Activated CD4-positive, alpha-beta T cell treated with anti-CD3 and anti-CD28 coated beads for 36 hours (primary cell): ENCODE measurements at regions not wholly inside any gene's neighbourhood (a gene's known extent, or its start where the extent isn't known, plus 50 kb on each side); places are given as distances from the start of the nearest gene placed in this dataset.

Source experiments
- ATAC-seq: fragments of 200-7000 bp; cut with Tn5 transposase; one replicate; pipeline ENCODE4 v1.10.0; 2021; ENCODE audit warnings: mild to moderate bottlenecking, moderate library complexity
- CTCF ChIA-PET: fragments of 350-600 bp; sonication (Branson Sonifier 250); formaldehyde crosslinking; loops from one replicate; lab custom pipeline; 2021; ENCODE audit warnings: antibody characterized with exemption; lab: Charles Lee
- POLR2A ChIA-PET: fragments of 350-600 bp; sonication (Branson Sonifier 250); formaldehyde crosslinking; loops from one replicate; lab custom pipeline; 2021; ENCODE audit warnings: antibody characterized with exemption, inconsistent platforms; lab: Charles Lee
- DNase-seq: peaks from one replicate; pipeline ENCODE4 v3.0.0-alpha.2; 2020
- H3K27ac Mint-ChIP-seq: one replicate; pipeline ENCODE4 v1.8.0; 2021; ENCODE audit warnings: mixed read lengths
- H3K27me3 Mint-ChIP-seq: one replicate; pipeline ENCODE4 v1.8.0; 2021; ENCODE audit warnings: mixed read lengths
- H3K36me3 Mint-ChIP-seq: one replicate; pipeline ENCODE4 v1.8.0; 2021; ENCODE audit warnings: low read depth, mixed read lengths
- H3K4me1 Mint-ChIP-seq: one replicate; pipeline ENCODE4 v1.8.0; 2021; ENCODE audit warnings: mixed read lengths
- H3K4me3 Mint-ChIP-seq: one replicate; pipeline ENCODE4 v1.8.0; 2021; ENCODE audit warnings: mild to moderate bottlenecking, moderate library complexity, mixed read lengths
- H3K9me3 Mint-ChIP-seq: one replicate; pipeline ENCODE4 v1.8.0; 2021; ENCODE audit warnings: low read depth, mixed read lengths
- intact Hi-C, 2 experiments: fragments of 100-400 bp; cut with DNase I in 1 of 2; cut with micrococcal nuclease in 1 of 2; formaldehyde crosslinking; loops; one replicate each; pipeline versions ENCODE4 v1.14.2 to v1.15.1; 2022 to 2024; cut with DNase I, micrococcal nuclease

GRCh38 chr13:58051807-58052375, 420.3 kb downstream of the PCDH17 start:
- POLR2A ChIA-PET: no interaction called here

GRCh38 chr13:58056426-58056825, 424.9 kb downstream of the PCDH17 start:
- POLR2A ChIA-PET: no interaction called here
- no peak for DNase-seq
- Mint-ChIP-seq H3K4me3 (no peak overlapping the region), H3K36me3 (no peaks in the 10 kb centered on the region), H3K27me3 (no peaks in the 10 kb centered on the region), H3K9me3 (no peaks in the 10 kb centered on the region), H3K27ac (no peak overlapping the region), H3K4me1 (no peaks in the 10 kb centered on the region)
- CTCF ChIA-PET: no interaction called here
- ATAC-seq: no peak
- intact Hi-C loops: no loop called here

More at GRCh38 chr13:58051807-58052375, 420.3 kb downstream of the PCDH17 start:
- ATAC-seq (no peak), DNase-seq (no peak)
- Mint-ChIP-seq H3K27me3 (no peaks in the 10 kb centered on the region), H3K4me1 (no peaks in the 10 kb centered on the region), H3K9me3 (peaks cover 5% of the 10 kb centered on the region), H3K4me3 (no peak overlapping the region), H3K27ac (no peak overlapping the region), H3K36me3 (no peaks in the 10 kb centered on the region)
- intact Hi-C loops: no loop called here
- CTCF ChIA-PET: no interaction called here

DNA sequence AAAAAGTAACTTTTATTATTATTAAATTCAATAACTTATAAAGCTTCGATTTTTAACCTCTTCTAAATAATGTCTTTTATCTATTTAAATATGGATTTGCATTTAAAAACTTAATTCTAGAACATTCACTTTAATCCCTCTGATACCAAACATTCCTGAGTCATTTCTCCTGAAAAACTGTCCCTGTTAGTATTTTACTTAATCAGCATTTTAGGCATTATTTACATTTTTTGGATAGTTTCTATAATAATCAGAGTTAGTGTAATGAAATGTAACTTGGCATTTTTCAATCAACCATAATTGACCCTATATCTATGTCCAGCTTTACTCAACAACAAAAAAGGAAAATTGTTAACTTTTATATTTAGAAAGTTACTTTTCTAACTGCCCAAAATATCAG, 428.1 kb downstream of the PCDH17 start:
- H3K9me3 Mint-ChIP-seq: peaks cover 2% of the 10 kb centered on the region
- DNase-seq (no peak), ATAC-seq (no peak)
- no peaks in the 10 kb centered on the region for H3K36me3 Mint-ChIP-seq
- ChIA-PET CTCF (no interaction called here), POLR2A (no interaction called here)
- H3K27ac Mint-ChIP-seq: no peak overlapping the region
- no peaks in the 10 kb centered on the region for H3K27me3 Mint-ChIP-seq
- intact Hi-C loops: no loop called here
- H3K4me3 Mint-ChIP-seq: no peak overlapping the region
- no peaks in the 10 kb centered on the region for H3K4me1 Mint-ChIP-seq

GRCh38 chr13:58080806-58081205, 449.3 kb downstream of the PCDH17 start:
- POLR2A ChIA-PET: no interaction called here
- no peaks in the 10 kb centered on the region for H3K36me3 Mint-ChIP-seq
- CTCF ChIA-PET: no interaction called here
- no peak for ATAC-seq
- H3K9me3 Mint-ChIP-seq: peaks cover 7% of the 10 kb centered on the region
- H3K27me3 Mint-ChIP-seq: no peaks in the 10 kb centered on the region
- no peaks in the 10 kb centered on the region for H3K4me1 Mint-ChIP-seq
- intact Hi-C loops: no loop called here
- no peak overlapping the region for H3K4me3 Mint-ChIP-seq
- no peak for DNase-seq
- H3K27ac Mint-ChIP-seq: no peak overlapping the region

- no peak for DNase-seq
- Mint-ChIP-seq H3K9me3 (peaks cover 7% of the 10 kb centered on the region), H3K27ac (no peak overlapping the region), H3K27me3 (no peaks in the 10 kb centered on the region), H3K36me3 (no peaks in the 10 kb centered on the region), H3K4me1 (no peaks in the 10 kb centered on the region), H3K4me3 (no peak overlapping the region)
- no peak for ATAC-seq
- ChIA-PET CTCF (no interaction called here), POLR2A (no interaction called here)
- intact Hi-C loops: no loop called here
Measured at GRCh38 chr13:58081301-58081820, 449.8 kb downstream of the PCDH17 start.

- ChIA-PET POLR2A (no interaction called here), CTCF (no interaction called here)
- intact Hi-C loops: no loop called here
- no peaks in the 10 kb centered on the region for H3K4me1 Mint-ChIP-seq
- ATAC-seq (no peak), DNase-seq (no peak)
- no peak overlapping the region for H3K4me3 Mint-ChIP-seq
- no peaks in the 10 kb centered on the region for H3K27me3 Mint-ChIP-seq
- H3K36me3 Mint-ChIP-seq: no peaks in the 10 kb centered on the region
- no peak overlapping the region for H3K27ac Mint-ChIP-seq
- peaks cover 5% of the 10 kb centered on the region for H3K9me3 Mint-ChIP-seq
Measured at GRCh38 chr13:58083064-58083463, 451.5 kb downstream of the PCDH17 start.

- Mint-ChIP-seq H3K9me3 (peaks cover 5% of the 10 kb centered on the region), H3K27ac (no peak overlapping the region), H3K27me3 (no peaks in the 10 kb centered on the region), H3K4me3 (no peak overlapping the region), H3K4me1 (no peaks in the 10 kb centered on the region), H3K36me3 (no peaks in the 10 kb centered on the region)
- ATAC-seq: no peak
- ChIA-PET CTCF (interaction anchor here (1.0 kb wide), 1 partner anchor 29 kb away, joined by 3 read pairs; no protein-coding TSS in a partner anchor), POLR2A (no interaction called here)
- intact Hi-C loops: no loop called here
- no peak for DNase-seq
Measured at GRCh38 chr13:58085274-58085673, 453.7 kb downstream of the PCDH17 start.

DNA sequence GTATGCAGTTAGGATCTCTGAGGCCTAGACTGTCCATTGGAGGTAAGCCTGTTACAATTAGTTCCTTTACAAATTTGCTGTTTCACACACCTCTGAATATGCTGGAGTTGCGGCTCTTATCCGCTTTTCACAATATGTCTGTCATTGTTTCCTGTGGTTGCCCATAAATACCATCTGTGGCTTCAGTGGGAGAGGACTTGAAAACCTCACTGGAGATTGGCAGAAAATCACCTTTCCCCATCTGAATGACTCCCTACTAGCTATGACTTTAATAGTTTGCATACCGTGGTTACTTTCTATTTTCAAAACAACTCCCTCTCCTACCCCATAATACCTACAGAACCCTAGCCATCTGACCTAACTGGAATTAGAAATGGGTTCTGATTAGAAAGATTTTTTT, 454.3 kb downstream of the PCDH17 start:
- Mint-ChIP-seq H3K27ac (no peak overlapping the region), H3K36me3 (no peaks in the 10 kb centered on the region), H3K4me1 (no peaks in the 10 kb centered on the region), H3K4me3 (no peak overlapping the region), H3K27me3 (no peaks in the 10 kb centered on the region), H3K9me3 (peaks cover 4% of the 10 kb centered on the region)
- intact Hi-C loops: no loop called here
- ATAC-seq (no peak), DNase-seq (peak; percentile 4)
- ChIA-PET CTCF (no interaction called here), POLR2A (no interaction called here)

DNA sequence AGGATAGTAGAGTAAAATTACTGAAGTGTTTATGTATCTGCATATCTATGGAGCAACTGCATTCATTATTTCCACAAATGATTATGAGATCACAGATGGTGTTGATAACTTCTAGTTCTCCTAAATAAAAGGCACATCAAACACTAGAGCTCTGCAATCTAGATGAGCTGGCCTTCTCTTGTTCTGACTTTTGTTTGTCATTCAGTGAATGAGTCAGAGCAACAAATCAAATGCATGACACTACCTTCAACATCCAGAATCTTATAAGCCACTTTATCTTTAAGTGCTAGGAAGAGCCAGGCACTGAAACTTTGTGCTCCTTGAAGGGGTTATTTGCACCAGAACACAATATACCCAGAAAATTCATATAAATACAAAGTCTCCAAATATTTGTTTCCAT, 456.0 kb downstream of the PCDH17 start:
- no peak for DNase-seq
- H3K4me3 Mint-ChIP-seq: no peak overlapping the region
- no peak overlapping the region for H3K27ac Mint-ChIP-seq
- POLR2A ChIA-PET: no interaction called here
- intact Hi-C loops: no loop called here
- CTCF ChIA-PET: no interaction called here
- no peaks in the 10 kb centered on the region for H3K27me3 Mint-ChIP-seq
- H3K9me3 Mint-ChIP-seq: peaks cover under 1% of the 10 kb centered on the region
- no peaks in the 10 kb centered on the region for H3K4me1 Mint-ChIP-seq
- no peaks in the 10 kb centered on the region for H3K36me3 Mint-ChIP-seq
- ATAC-seq: no peak

DNA sequence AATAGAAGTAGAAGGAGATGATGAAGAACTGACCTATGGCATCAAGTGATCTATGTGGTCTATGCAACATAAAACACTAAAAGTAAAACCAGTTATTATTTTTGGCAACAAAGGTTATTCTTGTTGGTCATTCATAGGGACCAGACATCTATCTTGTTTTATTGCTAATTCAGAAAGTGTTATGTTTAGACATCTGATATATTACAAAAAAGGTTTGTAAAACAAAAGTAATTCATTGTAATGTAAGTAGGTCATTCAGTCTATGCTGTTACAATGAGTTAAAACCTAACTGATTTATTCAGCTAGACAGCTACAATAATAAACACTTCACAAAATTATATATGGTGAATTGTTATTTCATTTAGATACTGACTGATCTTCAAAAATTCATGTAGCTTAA, 461.9 kb downstream of the PCDH17 start:
- Mint-ChIP-seq H3K4me1 (no peaks in the 10 kb centered on the region), H3K27ac (no peak overlapping the region), H3K9me3 (peaks cover 7% of the 10 kb centered on the region), H3K4me3 (no peak overlapping the region), H3K27me3 (no peaks in the 10 kb centered on the region), H3K36me3 (no peaks in the 10 kb centered on the region)
- CTCF ChIA-PET: no interaction called here
- DNase-seq (no peak), ATAC-seq (no peak)
- POLR2A ChIA-PET: no interaction called here
- intact Hi-C loops: no loop called here

DNA sequence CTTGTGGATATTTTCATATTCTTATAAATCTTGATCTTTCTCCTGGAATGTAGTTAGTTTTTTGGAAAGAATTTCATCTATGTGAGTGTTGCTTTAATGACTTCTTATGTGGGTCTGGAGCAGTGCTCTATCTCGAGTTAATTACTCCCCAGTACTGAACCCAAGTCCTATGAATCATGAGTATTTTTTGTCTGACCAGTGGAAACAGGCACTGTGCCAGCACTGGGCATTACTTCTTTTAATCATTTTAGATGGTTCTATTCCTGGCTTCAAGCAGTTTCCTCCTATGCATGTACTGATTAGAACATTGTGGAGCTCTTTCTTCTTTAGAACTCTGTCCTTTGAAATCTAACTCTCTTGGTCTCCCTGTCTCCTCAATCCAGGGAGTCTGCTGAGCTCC, 466.3 kb downstream of the PCDH17 start:
- Mint-ChIP-seq H3K4me3 (no peak overlapping the region), H3K27me3 (no peaks in the 10 kb centered on the region), H3K27ac (no peak overlapping the region), H3K4me1 (no peaks in the 10 kb centered on the region), H3K9me3 (peaks cover 9% of the 10 kb centered on the region), H3K36me3 (no peaks in the 10 kb centered on the region)
- ATAC-seq (no peak), DNase-seq (no peak)
- intact Hi-C loops: no loop called here
- POLR2A ChIA-PET: no interaction called here
- CTCF ChIA-PET: no interaction called here

DNA sequence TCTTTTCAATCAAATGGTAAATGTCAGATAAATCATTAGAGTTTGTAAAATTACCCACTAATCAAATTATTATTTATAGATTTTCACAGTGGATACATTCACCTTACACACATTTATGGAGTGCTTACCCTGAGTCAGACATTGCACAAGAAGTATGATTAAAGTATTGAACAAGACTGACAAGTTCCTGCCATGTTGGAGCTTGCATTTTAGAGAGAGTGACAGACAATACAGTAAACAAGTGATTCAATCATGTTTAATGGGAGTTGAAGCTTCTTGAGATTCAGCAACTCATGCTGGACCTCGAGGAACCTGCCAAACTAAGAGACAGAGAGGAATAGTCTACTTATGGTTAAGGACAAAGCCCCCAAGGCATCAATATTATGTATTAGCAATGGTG, 487.8 kb downstream of the PCDH17 start:
- Mint-ChIP-seq H3K9me3 (peaks cover 5% of the 10 kb centered on the region), H3K36me3 (no peaks in the 10 kb centered on the region), H3K4me3 (no peak overlapping the region), H3K27me3 (no peaks in the 10 kb centered on the region), H3K27ac (no peak overlapping the region), H3K4me1 (no peaks in the 10 kb centered on the region)
- DNase-seq: no peak
- intact Hi-C loops: no loop called here
- POLR2A ChIA-PET: no interaction called here
- CTCF ChIA-PET: no interaction called here
- no peak for ATAC-seq
